Endothelial cell of umbilical vein (primary cell): ENCODE measurements at regions not wholly inside any gene's neighbourhood (a gene's known extent, or its start where the extent isn't known, plus 50 kb on each side); places are given as distances from the start of the nearest gene placed in this dataset.
"Not testable (repeated sequence)": the region's sequence is repeated elsewhere in the genome, so short reads cannot be mapped to it uniquely, and the experiment has no call there.

Experiments
- BruUV-seq: library from RNA; stranded (reverse); fragments of 400-500 nt; replicated peaks from 2 replicates; lab custom pipeline; 2021; lab: Mats Ljungman, UMichigan
- CTCF ChIA-PET: fragments of 300-600, 350-600 bp; sonication (Branson Sonifier 250); formaldehyde crosslinking; loops from one replicate; lab custom pipeline; 2021; ENCODE audit warnings: antibody characterized with exemption, inconsistent platforms; lab: Charles Lee
- POLR2A ChIA-PET: fragments of 300-600, 350-600 bp; sonication (Branson Sonifier 250); formaldehyde crosslinking; loops from one replicate; lab custom pipeline; 2021; ENCODE audit warnings: antibody characterized with exemption, inconsistent platforms; lab: Charles Lee
- DNase-seq: peaks from one replicate; pipeline ENCODE4 v3.0.0-alpha.2; 2011; ENCODE audit warnings: low read depth, low spot score
- FAIRE-seq: peaks from 2 replicates; lab custom pipeline; 2011; peaks lifted over from hg19 to GRCh38; lab: Jason Lieb, UNC
- H2AFZ ChIP-seq: 2 replicates; pipeline ENCODE4 v1.6.0; 2012; ENCODE audit warnings: low read depth, low read length, control low read depth, inconsistent platforms
- H3K27ac ChIP-seq: 2 replicates; pipeline ENCODE4 v1.5.1; 2011; ENCODE audit warnings: low read depth, mild to moderate bottlenecking, control low read depth, low read length, moderate library complexity; ENCODE audit not compliant: insufficient read depth
- H3K27me3 ChIP-seq, 2 experiments: 2 replicates each; pipeline versions ENCODE4 v1.6.0 to v1.6.1; 2011; ENCODE audit warnings: low read length in 2 of 2, mixed read lengths in 1 of 2; ENCODE audit not compliant: control insufficient read depth in 2 of 2, insufficient read depth in 2 of 2
- H3K36me3 ChIP-seq, 2 experiments: 2 replicates in 1 of 2; 3 replicates in 1 of 2; pipeline ENCODE4 v1.5.1; 2011; ENCODE audit warnings: low read length in 2 of 2, mild to moderate bottlenecking in 1 of 2, moderate library complexity in 1 of 2; ENCODE audit not compliant: control insufficient read depth in 2 of 2, insufficient read depth in 2 of 2; ENCODE audit errors: extremely low read depth in 1 of 2
- H3K4me1 ChIP-seq: 3 replicates; pipeline ENCODE4 v1.5.1; 2011; ENCODE audit warnings: mild to moderate bottlenecking, low read length; ENCODE audit not compliant: control insufficient read depth, insufficient read depth; ENCODE audit errors: extremely low read depth
- H3K4me2 ChIP-seq: 2 replicates; pipeline ENCODE4 v1.6.1; 2011; ENCODE audit warnings: low read length, control low read depth, mixed read lengths; ENCODE audit not compliant: insufficient read depth
- H3K4me3 ChIP-seq, 3 experiments: fragments of 200-600 bp in 1 of 3; sonication (generic), shearing (Covaris generic) in 1 of 3; replicated peaks in 1 of 3; 2 replicates each; pipeline ENCODE4 v1.5.1; 2011 to 2016; ENCODE audit warnings: control low read depth in 3 of 3, low read length in 3 of 3, mild to moderate bottlenecking in 2 of 3, inconsistent platforms in 1 of 3, low read depth in 1 of 3, moderate library complexity in 1 of 3; ENCODE audit not compliant: insufficient read depth in 1 of 3
- H3K79me2 ChIP-seq: 2 replicates; pipeline ENCODE4 v1.6.0; 2012; ENCODE audit warnings: low read length, inconsistent platforms; ENCODE audit not compliant: control insufficient read depth, insufficient read depth
- H3K9ac ChIP-seq: replicated peaks from 2 replicates; pipeline ENCODE3; 2011; ENCODE audit warnings: low read length, control low read depth; ENCODE audit not compliant: insufficient read depth; ENCODE audit errors: extremely low read depth
- H3K9me1 ChIP-seq: replicated peaks from 3 replicates; pipeline ENCODE4 v1.6.0; 2011; ENCODE audit warnings: mild to moderate bottlenecking, low read length; ENCODE audit not compliant: control insufficient read depth, insufficient read depth; ENCODE audit errors: extremely low read depth
- H3K9me3 ChIP-seq: replicated peaks from 2 replicates; pipeline ENCODE4 v1.5.1; 2012; ENCODE audit warnings: low read length, inconsistent platforms; ENCODE audit not compliant: control insufficient read depth, insufficient read depth
- H4K20me1 ChIP-seq: replicated peaks from 2 replicates; pipeline ENCODE3; 2011; ENCODE audit warnings: mild to moderate bottlenecking, low read length; ENCODE audit not compliant: control insufficient read depth, insufficient read depth; ENCODE audit errors: extremely low read depth
- EZH2 ChIP-seq: IDR thresholded peaks from 2 replicates; pipeline ENCODE4 v1.6.1; 2012; ENCODE audit warnings: borderline replicate concordance, low read depth, mild to moderate bottlenecking, moderate library complexity, low read length, inconsistent platforms; ENCODE audit not compliant: severe bottlenecking
- FOS ChIP-seq: IDR thresholded peaks from 2 replicates; pipeline ENCODE4 v1.6.1; 2011; ENCODE audit warnings: mild to moderate bottlenecking, low read length, moderate library complexity, borderline replicate concordance; ENCODE audit not compliant: insufficient read depth
- GATA2 ChIP-seq: IDR thresholded peaks from 2 replicates; pipeline ENCODE4 v1.7.0; 2011; ENCODE audit warnings: low read depth, mild to moderate bottlenecking, moderate library complexity, mixed read lengths, low read length; ENCODE audit not compliant: insufficient read length, insufficient read depth
- JUN ChIP-seq: IDR thresholded peaks from 2 replicates; pipeline ENCODE4 v1.6.1; 2011; ENCODE audit warnings: borderline replicate concordance, low read depth; ENCODE audit not compliant: insufficient read length, insufficient read depth
- MYC ChIP-seq: IDR thresholded peaks from one replicate; pipeline ENCODE4 v1.6.1; 2011; ENCODE audit warnings: mild to moderate bottlenecking, low read depth, low read length
- POLR2A ChIP-seq: IDR thresholded peaks from 2 replicates; pipeline ENCODE4 v1.6.1; 2012; ENCODE audit warnings: low read depth, mild to moderate bottlenecking, control low read depth, low read length
- POLR2AphosphoS5 ChIP-seq: IDR thresholded peaks from 2 replicates; pipeline ENCODE4 v1.6.1; 2012; ENCODE audit warnings: low read depth, mild to moderate bottlenecking, control low read depth, low read length, moderate library complexity; ENCODE audit not compliant: insufficient read depth
- dilution Hi-C: fragments of 300-500 bp; cut with MboI; formaldehyde crosslinking; loops from one replicate; pipeline ENCODE4 v1.15.0; 2019; ENCODE audit warnings: low sequenced_read_pairs; ENCODE audit not compliant: extremely low pct_ligation_motif_present
- intact Hi-C: fragments of 100-400 bp; cut with micrococcal nuclease; formaldehyde crosslinking; loops from one replicate; pipeline ENCODE4 v1.10.0; 2022
- TF ChIP-seq, protein P1 (sequence below), 2 donors: IDR thresholded peaks; 1 replicate in 1 of 2; 2 replicates in 1 of 2; pipeline ENCODE4 v1.5.1; 2011; ENCODE audit warnings: low read length in 2 of 2, mild to moderate bottlenecking in 2 of 2, moderate library complexity in 2 of 2, control low read depth in 1 of 2, inconsistent platforms in 1 of 2, low read depth in 1 of 2; ENCODE audit not compliant: insufficient read depth in 1 of 2; ENCODE audit errors: extremely low read depth in 1 of 2
- TF ChIP-seq, protein P2 (sequence below): IDR thresholded peaks from 2 replicates; pipeline ENCODE4 v1.6.1; 2011; ENCODE audit not compliant: insufficient read depth, insufficient read length

DNA sequence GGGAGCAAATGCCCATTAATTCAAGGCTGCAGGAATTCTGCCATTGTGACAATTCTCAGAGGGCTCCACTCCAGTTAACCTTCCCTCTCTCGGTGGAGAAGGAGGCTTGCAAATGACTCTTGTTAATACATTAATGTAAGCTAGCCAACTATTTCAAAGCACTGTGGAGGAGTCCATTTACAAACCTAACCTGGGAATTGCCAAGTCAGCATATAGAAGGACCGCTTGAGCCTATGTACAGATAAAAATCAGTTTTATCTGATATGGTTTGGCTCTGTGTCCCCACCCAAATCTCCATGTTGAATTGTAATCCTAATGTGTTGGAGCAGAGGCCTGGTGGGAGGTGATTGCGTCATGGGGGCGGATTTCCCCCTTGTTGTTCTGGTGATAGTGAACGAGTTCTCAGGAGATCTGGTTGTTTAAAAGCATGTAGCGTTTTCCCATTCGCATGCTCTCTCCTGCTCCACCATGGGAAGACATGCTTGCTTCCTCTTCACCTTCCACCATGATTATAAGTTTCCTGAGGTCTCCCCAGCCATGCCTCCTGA, 366.7 kb downstream of the LRATD1 start:
- dilution Hi-C loops (no loop called here), intact Hi-C loops (no loop called here)
- H3K9me3 ChIP-seq: peaks cover 2% of the 10 kb centered on the region
- FAIRE-seq: no peak
- no peak overlapping the region for H3K4me3 ChIP-seq
- no peaks in the 10 kb centered on the region for H4K20me1 ChIP-seq
- CTCF ChIA-PET: no interaction called here
- H3K79me2 ChIP-seq: no peaks in the 10 kb centered on the region
- H3K4me2 ChIP-seq: no peak overlapping the region
- no peaks in the 10 kb centered on the region for H3K27me3 ChIP-seq
- DNase-seq: no peak
- no peak overlapping the region for H3K9ac ChIP-seq
- no peaks in the 10 kb centered on the region for H3K36me3 ChIP-seq
- TF ChIP-seq, protein P1, sequence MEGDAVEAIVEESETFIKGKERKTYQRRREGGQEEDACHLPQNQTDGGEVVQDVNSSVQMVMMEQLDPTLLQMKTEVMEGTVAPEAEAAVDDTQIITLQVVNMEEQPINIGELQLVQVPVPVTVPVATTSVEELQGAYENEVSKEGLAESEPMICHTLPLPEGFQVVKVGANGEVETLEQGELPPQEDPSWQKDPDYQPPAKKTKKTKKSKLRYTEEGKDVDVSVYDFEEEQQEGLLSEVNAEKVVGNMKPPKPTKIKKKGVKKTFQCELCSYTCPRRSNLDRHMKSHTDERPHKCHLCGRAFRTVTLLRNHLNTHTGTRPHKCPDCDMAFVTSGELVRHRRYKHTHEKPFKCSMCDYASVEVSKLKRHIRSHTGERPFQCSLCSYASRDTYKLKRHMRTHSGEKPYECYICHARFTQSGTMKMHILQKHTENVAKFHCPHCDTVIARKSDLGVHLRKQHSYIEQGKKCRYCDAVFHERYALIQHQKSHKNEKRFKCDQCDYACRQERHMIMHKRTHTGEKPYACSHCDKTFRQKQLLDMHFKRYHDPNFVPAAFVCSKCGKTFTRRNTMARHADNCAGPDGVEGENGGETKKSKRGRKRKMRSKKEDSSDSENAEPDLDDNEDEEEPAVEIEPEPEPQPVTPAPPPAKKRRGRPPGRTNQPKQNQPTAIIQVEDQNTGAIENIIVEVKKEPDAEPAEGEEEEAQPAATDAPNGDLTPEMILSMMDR (IDR thresholded peaks at IDR 0.05; ENCODE audit: extremely low read depth in 1 of 2, insufficient read depth in 1 of 2, low read depth in 1 of 2, low read length in 2 of 2): no peak
- TF ChIP-seq JUN (no peak), MYC (no peak), EZH2 (no peak), FOS (no peak), POLR2A (no peak), GATA2 (no peak), POLR2AphosphoS5 (no peak)
- TF ChIP-seq, protein P2, sequence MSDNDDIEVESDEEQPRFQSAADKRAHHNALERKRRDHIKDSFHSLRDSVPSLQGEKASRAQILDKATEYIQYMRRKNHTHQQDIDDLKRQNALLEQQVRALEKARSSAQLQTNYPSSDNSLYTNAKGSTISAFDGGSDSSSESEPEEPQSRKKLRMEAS: no peak
- POLR2A ChIA-PET: no interaction called here
- no peaks in the 10 kb centered on the region for H3K9me1 ChIP-seq
- no peak overlapping the region for H3K27ac ChIP-seq
- H2AFZ ChIP-seq: no peak overlapping the region
- no TSS peak for BruUV-seq
- no peaks in the 10 kb centered on the region for H3K4me1 ChIP-seq

DNA sequence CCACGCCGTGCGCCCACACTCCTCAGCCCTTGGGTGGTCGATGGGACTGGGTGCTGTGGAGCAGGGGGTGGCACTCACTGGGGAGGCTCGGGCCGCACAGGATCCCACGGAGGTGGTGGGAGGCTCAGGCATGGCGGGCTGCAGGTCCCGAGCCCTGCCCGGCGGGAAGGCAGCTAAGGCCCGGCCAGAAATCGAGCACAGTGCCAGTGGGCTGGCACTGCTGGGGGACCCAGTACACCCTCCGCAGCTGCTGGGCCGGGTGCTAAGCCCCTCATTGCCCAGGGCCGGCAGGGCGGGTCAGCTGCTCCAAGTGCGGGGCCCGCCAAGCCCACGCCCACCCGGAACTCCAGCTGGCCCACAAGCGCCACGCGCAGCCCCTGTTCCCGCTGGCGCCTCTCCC, 370.0 kb downstream of the LRATD1 start:
- FAIRE-seq, H3K36me3 ChIP-seq, H3K4me3 ChIP-seq, POLR2A ChIA-PET, CTCF ChIA-PET, DNase-seq, H4K20me1 ChIP-seq, H3K4me2 ChIP-seq, BruUV-seq, H3K79me2 ChIP-seq, H3K4me1 ChIP-seq, H3K9me3 ChIP-seq, intact Hi-C loops, dilution Hi-C loops, H3K9me1 ChIP-seq, H3K27ac ChIP-seq, H3K27me3 ChIP-seq, H3K9ac ChIP-seq, H2AFZ ChIP-seq: not testable (repeated sequence)
